HG02623 (cell line): ENCODE measurements at regions not wholly inside any gene's neighbourhood (a gene's known extent, or its start where the extent isn't known, plus 50 kb on each side); places are given as distances from the start of the nearest gene placed in this dataset.
"Not testable (repeated sequence)": the region's sequence is repeated elsewhere in the genome, so short reads cannot be mapped to it uniquely, and the experiment has no call there.

Experiments used
- ATAC-seq: cut with Tn5 transposase; IDR thresholded peaks from one replicate; pipeline ENCODE4 v1.9.1; 2021; ENCODE audit warnings: moderate library complexity; ENCODE audit not compliant: unreplicated experiment

- no peak for ATAC-seq
Observed at GRCh38 chr12:115813256-115813655, 464.2 kb downstream of the MED13L start.

DNA sequence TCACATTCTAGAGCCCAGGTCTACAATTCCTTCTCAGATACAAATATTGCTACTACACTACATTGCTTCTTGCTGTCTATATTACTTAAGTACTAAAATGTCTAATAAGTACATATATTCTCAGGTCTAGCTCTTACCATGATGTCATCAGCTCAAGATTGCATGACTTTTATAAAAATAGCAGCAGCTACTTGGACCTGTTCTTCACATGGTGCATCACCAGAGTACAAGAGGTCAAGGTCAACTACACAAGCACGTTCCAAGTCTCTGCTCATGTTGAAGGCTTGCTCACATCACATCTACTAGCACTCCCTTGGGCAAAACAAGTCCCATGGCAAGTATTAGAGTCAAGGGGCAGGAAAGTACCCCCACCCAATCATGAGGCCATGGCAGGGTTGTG, 465.6 kb downstream of the MED13L start:
- ATAC-seq, result no peak

- no peak for ATAC-seq
Observed at GRCh38 chr12:115811045-115811444, 466.4 kb downstream of the MED13L start.

- no peak for ATAC-seq
Observed at GRCh38 chr12:115810122-115810901, 467.2 kb downstream of the MED13L start.

DNA sequence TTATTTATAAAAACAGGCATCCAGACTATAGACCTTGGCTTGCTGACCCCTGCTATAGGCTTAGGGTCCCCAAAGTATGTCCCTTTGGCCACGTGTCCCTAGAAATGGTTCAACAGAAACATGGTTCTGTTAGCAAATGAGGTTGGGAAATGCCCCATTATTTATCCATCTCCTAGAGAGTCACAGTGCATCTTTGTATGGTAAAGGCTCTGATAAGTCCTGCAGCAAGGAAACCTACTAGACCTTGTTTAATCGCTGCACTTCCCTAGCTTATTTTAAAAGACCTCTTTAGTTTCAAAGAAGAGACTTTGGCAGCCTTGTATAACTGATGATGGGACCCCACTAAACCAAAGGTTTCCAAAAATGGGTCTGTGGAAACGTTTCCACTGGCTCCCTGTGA, 471.5 kb downstream of the MED13L start:
- ATAC-seq, result no peak

- no peak for ATAC-seq
Observed at GRCh38 chr12:115802767-115803166, 474.7 kb downstream of the MED13L start.

DNA sequence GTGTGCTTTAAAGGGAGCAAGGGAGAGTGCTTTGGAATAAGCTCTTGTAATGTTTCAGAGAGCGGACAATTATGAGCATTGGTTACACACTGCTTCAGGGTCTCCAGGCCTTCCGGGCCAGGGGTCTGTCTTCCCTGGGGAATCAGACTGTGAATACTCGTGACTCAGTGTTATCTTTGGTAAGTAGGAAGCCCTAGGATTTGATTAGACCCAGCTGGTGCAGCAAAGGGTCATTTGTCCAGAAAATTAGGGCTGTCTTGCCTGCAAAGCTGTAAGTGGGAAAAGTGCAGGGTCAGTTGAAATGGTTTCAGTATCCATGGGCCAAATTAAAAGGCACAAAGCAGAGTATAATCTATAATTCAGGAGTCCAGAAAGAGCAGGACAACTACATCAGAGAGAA, 475.6 kb downstream of the MED13L start:
- ATAC-seq, result no peak

GRCh38 chr12:115799610-115800009, 477.9 kb downstream of the MED13L start:
- ATAC-seq, result no peak

GRCh38 chr12:115798309-115798917, 479.1 kb downstream of the MED13L start:
- no peak for ATAC-seq

DNA sequence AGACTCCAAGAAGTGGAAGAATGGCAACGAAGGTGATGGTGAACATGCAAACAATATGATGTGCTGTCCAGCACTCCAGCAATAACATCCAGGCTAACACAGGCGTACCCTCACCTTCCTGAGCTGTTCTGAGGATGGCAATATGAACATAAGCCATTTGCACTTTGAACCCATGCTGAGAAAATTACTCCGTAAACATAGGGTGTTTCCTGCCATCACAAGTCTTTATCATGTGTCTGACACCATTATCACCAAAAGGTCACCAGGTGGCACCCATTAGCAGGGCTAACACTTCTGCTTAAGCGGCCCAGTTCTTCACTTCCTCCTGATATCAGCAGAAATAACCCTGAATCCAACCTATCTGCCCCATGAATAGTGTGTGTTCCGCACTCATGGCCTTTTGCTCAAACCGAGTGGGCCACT, 482.8 kb downstream of the MED13L start:
- ATAC-seq, result no peak

DNA sequence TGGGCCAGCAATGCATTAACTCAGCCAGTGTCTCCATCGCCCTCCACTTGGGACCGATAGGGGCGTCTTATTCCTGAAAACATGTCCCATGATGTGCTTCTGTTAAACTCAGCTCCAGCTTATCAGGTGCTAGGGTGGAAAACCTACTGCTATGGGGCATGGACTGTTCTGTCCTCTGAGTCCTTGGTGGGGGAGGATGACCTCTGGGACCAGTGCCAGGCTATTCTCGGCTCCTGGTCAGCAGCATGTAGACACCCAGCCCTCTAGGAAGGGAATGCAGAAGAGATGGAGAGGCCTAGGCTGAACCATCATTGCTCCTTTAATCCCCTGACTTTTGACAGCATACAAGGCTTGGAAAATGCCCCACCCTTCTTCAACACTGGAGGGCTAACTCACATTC, 486.2 kb downstream of the MED13L start:
- ATAC-seq, result no peak

DNA sequence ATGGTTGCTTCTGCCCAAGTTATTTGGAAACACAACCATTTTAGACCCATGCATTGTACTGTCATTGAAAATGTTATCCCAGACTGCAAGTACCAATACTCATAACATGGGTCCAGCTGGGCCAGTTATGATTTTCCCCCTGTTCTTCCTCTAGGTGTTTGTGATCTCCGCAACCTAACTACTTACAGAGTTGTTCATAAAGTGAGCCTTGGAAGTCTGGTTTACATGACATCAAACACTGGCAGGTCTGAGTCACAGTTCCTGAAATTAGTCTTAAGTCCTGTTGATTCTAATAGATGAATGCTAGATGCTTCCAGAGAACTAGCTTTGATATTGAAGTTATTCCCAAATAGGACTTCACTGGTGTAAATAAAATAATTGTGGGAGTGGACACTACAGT, 487.0 kb downstream of the MED13L start:
- no peak for ATAC-seq

- not testable (repeated sequence) for ATAC-seq
Observed at GRCh38 chr12:115786490-115786889, 491.0 kb downstream of the MED13L start.

- no peak for ATAC-seq
Observed at GRCh38 chr12:115785548-115785947, 491.9 kb downstream of the MED13L start.

- ATAC-seq, result no peak
Observed at GRCh38 chr12:115776399-115776798, 501.1 kb downstream of the MED13L start.

DNA sequence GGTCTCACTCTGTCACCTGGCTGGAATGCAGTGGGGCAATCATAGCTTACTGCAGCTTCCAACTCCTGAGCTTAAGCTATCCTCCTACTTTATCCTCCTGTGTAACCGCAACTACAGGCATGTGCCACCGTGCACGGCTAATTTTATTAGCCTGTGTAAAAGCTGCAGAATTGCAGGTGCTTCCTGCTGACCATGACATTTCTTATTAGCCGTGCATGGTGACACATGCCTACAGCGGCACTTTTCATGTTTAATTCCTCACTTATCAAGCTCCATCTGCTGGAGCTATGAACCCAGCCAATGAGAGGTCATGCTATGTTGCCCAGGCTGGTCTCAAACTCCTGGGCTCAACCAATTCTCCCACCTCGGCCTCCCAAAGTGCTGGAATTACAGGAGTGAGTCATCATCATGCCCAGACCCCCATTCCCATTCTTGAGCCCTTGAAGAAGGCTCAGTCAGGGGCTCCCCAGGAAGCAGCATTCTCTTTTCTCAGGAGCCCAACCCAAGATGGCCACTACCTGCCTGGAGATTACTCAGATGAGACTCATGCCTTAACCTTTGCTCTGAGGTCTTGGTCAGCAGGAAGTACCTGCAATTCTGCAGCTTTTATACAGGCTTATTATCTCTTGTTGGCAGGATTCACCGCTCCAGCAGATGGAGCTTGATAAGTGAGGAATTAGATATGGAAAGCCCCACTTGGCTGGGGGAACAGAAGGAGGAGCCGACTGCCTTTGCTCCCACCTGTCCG, 503.2 kb downstream of the MED13L start:
- ATAC-seq, result no peak

GRCh38 chr12:115771601-115772000, 505.9 kb downstream of the MED13L start:
- ATAC-seq, result no peak

GRCh38 chr12:115771065-115771464, 506.4 kb downstream of the MED13L start:
- no peak for ATAC-seq

GRCh38 chr12:115770643-115771042, 506.9 kb downstream of the MED13L start:
- ATAC-seq, result no peak

GRCh38 chr12:115767916-115768315, 509.6 kb downstream of the MED13L start:
- ATAC-seq, result no peak

DNA sequence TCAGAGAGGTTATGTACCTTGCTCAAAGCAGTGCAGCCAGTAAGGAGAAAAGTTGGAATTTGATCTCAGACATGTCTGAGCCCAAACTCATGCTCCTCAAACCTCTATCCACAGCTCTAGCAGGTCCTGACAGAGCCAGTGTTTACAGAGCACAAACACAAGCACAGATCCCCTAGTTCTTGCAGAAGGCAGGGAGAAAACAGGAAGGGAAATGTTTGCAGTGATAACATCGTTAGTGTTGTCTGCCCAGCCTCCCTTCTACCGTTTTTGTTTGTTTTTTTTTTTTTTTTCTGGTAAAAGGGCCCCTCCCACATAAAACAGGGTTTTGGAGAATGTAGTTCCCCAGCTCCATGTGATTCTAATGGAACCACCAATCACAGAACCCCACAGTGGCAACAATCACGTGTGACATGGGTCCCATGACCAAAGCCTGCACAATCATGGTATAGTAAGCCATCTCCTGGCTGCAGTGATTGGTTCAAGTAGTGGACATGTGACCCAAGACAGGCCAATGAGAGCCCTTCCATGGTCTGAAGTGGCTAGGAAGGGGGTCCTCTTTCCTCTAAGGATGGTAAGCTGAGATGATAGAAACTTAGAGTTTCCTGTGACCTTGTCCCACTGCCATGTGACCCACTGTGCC, 513.4 kb downstream of the MED13L start:
- ATAC-seq, result no peak
